T1000 (cell line): ENCODE measurements at regions not wholly inside any gene's neighbourhood (a gene's known extent, or its start where the extent isn't known, plus 50 kb on each side); places are given as distances from the start of the nearest gene placed in this dataset.

ENCODE experiments used
- DNase-seq: peaks from one replicate; lab custom pipeline; 2025; ENCODE audit warnings: mixed read lengths; lab: John Stamatoyannopoulos, UW

DNA sequence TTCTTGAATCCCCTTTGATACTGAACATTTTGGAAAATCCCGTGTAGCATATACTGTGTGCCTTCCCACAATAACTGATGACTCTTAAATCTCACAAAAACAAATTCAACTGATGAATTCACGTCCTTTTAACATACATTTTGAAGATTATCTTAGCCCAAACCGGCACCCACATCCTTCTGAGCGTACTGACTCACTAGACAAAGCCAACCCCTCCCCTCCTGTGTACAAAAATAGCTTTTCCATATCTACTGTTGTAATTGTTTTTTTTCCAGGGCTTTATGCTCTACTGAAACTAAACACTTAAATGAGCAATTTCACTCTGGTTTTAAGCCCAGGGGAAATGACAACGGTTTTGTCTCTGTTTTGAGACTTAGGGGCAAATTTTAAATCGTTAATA lies 109.4 kb upstream of the ATF7IP start:
- DNase-seq = no peak

DNA sequence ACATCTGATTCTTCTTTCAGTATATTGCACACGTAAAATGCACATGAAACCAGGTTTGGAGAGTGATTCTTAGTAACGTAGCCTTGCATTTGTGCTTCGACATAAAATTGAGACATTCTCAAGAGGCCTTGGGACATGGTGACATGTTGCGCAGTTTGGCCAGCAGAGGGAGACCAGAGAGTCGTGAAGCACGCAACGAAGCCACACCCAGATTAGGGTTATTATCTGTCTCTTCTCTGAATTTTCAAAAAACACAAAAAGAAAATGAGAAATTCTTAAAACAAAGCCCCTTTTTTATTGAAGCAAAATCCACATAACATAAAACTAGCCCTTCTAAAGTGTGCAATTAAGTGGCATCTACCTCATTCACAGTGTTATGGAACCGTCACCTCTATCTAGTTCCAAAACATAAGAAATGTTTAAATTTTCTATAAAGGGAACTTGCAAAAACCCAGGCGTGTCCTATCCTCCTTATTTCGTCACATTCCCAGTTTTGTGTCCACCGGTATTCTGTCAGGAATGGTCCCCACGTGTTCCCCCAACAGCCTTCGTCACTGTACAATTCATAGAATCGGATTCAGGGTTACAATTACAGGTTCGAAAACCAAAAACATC lies 108.8 kb upstream of the ATF7IP start:
- peak; percentile 24 for DNase-seq

DNA sequence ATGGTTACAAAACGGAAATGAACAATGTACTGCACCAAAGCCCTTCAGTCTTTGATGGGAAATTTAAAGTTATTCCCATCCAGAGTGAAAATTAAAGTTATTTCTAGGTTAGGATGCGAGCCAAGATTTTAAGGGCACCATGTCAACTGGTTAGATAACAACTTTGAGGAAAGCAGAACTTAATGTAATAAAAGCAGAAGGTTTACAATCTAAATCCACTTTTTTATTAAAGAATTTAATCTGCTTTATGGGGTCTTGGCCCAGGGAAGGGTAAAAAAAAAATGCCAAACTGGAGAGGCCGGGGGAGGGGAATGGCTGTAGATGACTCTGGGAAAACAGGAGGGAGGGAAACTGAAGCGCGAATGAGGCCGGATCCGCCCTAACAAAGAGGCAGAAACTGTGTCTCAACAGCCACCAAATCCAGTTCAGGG lies 108.2 kb upstream of the ATF7IP start:
- no peak for DNase-seq

DNA sequence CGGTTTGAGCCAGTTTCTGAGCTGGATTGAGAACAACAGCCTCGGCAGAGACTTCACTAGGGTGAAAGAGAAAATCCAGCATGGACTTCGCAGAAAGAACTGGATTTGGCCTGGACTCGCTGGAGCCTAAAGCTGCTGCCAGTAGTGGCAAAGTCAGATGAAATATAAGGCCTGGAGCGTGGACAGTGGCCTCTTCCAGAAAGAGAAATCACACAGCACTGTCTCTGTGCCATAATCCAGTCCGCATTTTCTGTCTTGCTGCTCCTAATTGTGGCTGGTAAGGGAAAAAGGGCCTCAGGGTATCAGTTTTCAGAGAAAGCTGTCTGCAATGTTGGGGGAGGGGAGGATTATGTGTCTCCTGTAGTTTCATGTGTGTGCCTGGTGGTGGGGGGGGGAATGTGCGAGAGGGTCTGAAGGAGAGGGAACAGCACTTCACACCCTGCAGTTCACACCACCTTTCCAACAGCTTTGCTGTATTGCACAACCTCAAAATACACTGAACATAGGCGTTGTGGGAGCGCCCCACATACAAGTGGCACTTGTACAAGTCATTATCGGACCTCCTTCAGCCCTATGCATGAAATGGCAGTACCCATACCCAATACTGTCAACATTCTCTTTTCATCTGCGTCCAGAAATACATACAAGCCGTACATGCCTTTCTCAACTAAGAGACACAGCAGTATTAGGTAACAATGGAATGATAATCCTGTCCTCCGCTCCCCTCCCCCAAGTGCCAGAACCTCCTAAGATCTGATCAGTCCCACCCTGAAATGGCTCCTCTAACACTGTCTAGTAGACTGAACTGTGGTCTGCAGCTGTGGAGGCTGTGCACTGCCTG lies 107.5 kb upstream of the ATF7IP start:
- peak; percentile 94 for DNase-seq

DNA sequence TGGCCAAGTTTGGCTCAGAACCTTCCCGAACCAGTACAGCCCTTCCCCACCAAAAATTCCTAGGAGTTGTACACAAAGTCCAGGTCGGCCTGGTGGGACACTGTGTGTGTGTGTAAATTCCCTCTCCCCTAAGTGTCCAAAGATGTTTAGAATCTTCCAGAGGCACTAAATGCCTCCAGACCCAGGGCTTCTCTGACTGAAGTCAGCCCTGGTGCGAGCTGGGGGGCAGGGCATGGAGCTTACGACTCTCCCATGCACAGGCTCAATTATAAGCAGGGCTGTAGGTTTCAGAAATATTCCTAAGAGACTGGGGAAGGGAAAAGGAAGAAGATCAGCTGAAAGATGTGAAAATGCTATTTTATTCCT lies 106.9 kb upstream of the ATF7IP start:
- no peak for DNase-seq

DNA sequence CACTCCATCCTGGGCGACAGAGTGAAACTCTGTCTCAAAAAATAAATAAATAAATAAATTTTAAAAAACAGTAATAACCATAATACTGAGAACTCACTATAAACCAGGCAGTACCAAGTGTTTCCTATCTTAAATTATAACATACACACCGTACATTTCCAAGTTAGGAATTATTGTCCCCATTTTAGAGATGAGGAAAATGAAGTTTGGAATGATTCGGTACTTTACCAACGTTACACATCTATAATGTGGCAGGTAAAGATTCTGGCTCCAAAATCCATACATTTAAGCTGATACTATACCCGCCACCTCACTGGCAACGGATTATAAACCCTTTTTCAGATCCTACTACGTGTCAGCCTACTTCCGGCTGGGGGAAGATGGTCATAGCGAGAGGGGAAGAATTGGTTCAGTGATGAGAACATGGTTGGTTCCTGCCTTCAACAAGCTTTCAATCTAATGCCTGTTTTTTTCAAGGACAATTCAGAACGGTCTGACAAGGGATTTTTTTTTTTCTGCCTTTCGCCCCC lies 105.9 kb upstream of the ATF7IP start:
- no peak for DNase-seq

DNA sequence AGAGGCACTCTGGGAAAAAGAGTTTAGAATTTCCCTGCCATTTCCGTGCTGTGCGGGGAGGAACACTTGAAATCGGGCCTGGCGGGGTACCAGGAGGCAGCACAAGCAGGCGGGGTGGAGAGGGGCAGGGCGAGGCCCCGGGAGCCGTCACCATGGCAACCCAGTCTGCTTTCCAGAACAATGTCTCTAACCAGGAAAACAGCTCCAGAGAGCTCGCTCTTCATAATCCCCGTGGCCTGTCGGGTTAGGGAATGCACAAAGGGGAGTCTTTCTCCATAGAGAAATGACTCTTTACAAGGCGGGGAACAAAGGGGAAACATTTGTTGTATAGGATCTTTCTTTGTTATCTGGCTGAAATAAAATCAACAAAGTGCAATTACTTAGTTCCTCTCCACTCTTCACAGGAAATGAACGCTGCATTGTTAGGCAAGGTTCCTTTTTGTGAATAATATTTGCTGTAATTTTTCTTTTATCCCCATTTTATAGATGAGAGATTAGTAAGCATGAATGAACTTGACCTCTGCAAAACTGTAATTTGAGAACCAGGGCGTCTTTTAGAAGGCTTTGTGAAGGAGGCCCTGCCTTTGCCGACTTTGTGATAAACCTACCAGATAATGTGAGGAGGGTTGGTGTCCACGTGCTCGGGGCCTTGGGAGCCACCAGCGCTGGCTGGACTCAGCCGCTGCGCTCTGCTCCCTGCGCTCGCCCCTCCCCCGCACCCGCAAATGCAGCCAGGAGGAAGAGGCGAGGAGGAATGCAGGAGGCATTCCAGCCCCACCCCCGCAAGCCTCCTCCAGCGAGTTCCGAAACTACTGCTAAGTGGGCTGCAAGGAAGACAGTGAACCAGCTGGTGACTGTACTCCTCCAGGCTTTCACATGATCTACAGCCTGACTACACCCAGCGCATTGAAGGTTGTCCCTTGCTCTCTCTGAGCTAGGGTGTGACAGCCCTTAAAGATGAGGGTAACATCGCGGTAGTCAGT lies 105.2 kb upstream of the ATF7IP start:
- DNase-seq = peak; percentile 81

DNA sequence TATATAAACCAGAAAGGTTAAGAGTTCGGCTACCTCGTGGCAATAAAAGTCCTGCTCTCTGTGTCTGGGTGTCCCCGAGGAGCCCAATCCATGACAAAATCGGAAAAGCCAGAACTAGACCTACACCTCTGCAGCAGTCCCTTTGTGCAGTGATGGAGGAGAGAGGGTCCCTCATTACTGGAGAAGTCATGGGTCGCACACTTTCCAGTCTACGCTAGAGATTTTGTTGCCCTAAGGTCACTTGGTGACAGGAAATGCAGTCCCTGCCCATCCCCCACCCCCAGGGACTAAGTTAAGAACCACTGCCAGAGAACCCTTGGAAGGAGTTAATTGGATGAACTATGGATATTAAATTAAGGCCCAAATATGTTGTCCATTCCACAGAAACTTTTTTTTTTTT lies 104.4 kb upstream of the ATF7IP start:
- DNase-seq = no peak

DNA sequence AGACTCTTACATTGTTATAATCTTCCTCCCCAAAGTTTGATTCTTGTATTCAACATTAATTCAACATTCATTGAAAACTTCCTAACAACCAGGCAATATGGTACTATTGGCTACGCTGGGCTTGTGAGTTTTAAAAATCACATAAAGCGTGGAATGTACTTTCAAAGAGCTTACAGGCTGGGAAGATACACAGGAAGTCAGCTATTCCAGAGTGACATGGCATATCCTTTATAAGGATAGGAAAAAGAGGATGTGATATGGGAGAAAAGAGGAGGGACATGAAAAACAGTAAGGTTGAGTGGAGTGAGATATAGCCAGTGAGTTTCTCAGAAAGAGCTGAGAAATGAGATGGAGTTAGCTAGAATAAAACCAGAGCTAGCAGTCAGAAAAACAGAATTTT lies 103.6 kb upstream of the ATF7IP start:
- DNase-seq = no peak

DNA sequence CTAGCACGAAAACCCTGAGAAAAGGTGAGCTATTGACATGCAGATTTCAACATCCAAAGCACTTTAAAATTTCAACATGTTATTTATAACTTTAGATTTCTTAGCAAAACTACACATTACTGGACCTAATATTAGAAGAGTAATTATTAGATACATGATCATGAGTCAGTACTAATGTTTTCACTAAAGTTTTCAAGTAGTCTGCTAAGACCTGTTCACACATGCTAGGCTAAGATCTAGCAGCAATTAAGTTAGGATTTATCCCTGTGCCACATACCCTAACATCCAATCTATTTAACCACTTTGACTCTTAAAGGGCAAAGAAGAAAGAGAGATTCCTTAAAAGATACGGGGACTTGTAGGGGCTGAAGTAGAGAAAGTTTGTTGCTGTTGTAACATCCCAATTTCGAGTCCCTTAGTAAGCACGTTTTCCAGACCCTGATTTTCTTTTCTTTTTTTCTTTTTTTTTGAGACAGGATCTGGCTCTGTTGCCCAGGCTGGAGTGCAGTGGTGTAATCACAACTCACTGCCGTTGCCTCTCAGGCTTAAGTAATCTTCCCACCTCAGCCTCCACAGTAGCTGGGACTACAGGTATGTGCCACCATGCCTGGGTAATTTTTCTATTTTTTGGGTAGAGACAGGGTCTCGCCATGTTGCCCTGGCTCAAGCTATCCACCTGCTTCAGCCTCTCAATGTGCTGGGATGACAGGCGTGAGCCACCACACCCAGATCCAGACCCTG lies 102.5 kb upstream of the ATF7IP start:
- DNase-seq = no peak

DNA sequence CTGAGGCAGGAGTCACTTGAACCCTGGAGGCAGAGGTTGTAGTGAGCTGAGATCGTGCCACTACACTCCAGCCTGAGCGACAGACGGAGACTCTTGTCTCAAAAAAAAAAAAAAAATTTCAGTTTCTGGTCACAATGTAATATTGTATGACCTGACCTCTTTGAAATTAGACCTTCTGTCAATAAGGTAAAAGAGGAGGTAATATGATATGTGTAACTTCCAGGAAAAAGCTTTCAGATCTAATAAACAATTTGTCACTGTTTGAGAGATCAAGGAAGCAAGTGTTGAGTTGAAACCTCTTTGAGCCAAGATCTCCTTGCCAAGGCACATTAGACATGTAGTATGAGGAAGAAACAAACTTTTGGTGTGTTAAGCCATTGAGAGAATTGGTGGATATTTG lies 101.7 kb upstream of the ATF7IP start:
- no peak for DNase-seq

DNA sequence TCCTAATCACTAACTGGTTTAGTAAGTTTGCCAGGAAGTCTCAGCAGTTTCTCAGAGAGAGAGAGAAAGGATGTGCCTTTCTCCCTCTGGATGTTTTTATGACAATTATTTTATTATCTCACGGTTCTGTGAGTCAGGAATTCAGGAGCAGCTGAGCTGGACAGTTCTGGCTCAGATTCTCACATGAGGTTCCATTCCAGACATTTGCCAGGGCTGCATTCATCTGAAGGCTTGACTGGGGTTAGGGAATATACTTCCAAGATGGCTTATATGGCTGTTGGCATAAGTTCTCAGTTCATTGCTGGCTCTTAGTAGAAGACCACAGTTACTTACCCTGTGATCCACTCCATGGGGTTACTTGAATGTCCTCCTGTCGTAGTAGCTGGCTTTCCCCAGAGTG lies 101.2 kb upstream of the ATF7IP start:
- peak; percentile 2 for DNase-seq

DNA sequence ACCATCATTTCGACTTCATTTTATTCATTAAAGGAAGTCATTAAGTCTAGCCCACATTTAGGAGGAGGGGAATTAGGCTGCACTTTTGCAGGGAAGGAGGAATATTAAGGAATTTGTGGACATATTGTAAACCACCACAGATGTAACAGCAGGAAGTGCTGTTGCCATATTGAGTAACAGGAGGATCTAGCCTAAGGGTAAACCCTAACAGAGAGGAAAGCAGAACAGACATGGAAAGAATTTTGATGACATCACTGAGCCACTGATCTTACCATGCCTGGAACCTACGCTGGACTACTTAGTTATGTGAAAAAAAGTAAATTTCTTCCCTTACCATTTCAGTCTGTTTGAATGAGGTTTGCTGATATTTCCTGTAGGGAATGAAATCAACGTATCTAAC lies 100.7 kb upstream of the ATF7IP start:
- no peak for DNase-seq

DNA sequence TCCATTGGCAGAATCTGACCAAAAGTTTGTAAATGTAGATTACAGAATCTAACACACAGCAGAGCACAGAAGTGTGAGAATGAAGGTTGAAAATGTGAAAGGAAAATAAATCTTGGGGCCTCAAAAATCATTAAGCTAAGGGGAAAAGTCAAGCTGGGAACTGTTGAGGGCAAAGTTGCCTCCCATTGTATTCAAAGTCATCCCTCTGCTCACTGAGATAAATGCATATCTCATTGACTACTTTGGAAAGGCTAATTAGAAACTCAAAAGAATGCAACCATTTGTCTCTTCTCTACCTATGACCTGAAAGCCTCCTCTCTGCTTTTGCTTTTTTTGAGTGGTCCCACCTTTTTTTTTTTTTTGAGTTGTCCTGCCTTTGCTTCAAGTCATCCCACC lies 97.4 kb upstream of the ATF7IP start:
- DNase-seq = no peak

DNA sequence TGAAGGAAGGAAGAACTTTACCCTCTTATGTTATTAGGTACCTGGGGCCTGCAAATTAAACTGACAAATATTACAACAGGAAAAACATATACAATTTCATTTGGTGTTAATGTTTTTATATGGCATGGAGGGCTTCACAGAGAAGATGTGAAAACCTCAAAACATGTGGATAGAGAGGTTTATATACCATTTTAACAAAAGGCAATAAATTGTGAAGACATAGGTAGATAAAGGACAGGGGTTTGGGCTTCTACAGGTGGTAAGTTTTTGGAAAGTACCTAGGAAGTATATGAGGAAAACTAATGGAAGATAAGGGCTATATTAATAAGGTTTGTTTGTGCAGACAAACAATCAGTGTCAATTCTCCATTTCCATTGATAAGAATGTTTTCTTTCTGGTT lies 95.1 kb upstream of the ATF7IP start:
- no peak for DNase-seq

DNA sequence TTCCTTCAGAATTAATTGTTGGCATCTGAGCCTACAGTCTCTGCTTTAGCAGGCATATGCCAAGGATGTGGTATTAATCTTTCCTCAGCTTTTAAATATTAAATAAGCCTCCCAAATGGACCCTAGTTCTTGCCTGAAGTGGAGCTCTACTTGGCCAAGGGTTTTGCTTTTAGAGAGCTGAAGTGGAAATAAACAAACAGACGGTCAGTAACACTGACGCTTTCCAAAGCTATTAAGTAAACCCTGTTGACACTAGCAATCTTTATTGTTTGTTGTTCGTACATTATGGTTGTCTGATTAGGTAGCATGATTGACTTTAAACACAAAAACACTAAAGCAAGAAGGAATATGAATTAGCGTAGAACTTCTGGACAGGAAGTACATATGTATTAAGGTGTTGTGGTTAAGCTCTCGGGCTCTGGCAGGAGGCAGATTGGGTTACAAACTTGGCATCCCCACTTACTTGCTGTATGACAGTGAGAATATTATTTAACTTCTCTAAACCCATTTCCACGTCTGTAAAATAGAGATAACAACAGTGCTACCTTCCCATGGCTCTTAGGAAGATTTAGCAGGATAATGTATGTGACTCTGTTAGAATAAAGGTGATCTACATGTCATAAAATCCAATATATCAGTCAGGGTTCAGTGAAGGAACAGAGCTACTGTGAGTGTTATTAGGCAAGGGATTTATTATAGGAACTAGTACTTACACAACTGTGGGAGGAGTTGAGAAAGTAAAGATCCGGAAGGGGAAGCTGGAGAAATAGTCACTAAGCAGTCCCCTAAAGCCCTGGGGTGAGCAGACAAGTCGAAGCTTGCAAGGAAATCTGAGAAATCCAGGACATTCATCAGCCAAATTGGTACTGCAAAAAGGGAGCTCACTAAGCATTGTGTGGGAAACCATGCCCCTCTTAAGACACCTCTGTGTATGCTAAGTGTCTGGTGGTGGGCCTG lies 92.2 kb upstream of the ATF7IP start:
- no peak for DNase-seq

DNA sequence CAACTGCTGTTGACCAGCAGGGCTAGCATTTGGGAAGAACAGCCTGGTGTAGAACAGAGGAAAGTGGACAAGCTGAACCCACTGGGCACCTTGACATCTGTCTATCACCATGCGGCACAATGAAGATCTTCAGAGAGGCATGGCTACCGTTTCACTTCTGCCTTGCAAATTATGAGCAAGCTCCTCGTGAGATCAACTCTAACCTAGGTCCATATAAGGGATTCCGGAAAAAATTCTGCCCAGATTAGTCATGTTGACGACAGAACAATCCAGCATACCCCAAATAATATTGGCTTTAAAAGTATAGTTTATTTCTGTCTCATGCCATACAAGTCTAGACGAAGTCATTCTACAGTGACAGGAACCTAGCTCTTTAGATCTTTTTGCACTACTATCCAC lies 91.6 kb upstream of the ATF7IP start:
- no peak for DNase-seq

DNA sequence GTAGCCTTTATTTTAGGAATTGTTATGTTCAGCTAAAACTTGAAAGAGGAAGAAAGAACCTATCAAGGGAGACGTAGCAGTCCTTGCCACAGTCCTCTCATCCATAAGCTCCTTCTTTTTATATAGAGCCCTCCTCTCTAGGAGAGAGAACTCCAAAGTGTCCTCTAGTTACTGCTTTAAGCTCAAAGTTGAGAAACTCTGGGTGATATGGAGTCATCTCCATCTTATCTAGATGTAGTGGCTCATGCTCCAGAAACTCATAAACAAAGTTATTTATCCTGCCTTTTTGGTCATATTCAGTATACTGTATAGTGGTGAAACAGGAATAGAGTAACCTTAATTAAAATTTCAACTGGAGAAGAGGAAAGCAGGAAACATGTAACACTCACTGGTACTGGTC lies 90.4 kb upstream of the ATF7IP start:
- DNase-seq = no peak

DNA sequence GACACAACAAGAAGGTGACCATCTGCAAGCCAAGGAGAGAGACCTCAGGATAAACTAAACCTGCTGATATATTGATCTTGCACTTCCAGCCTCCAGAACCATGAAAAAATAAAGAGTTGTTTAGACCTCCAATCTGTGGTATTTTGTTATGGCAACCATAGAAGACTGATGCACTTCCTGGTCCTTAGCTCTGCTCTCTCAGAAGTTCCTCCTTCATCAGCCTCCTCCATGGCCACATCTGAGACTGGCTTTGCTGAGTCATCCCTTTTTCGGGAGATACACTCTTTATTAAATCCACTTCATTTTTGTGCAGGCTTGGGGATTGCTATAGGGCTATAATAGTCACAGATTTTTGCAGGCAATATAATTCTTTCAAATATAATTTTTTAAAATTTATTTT lies 89.6 kb upstream of the ATF7IP start:
- DNase-seq = no peak

DNA sequence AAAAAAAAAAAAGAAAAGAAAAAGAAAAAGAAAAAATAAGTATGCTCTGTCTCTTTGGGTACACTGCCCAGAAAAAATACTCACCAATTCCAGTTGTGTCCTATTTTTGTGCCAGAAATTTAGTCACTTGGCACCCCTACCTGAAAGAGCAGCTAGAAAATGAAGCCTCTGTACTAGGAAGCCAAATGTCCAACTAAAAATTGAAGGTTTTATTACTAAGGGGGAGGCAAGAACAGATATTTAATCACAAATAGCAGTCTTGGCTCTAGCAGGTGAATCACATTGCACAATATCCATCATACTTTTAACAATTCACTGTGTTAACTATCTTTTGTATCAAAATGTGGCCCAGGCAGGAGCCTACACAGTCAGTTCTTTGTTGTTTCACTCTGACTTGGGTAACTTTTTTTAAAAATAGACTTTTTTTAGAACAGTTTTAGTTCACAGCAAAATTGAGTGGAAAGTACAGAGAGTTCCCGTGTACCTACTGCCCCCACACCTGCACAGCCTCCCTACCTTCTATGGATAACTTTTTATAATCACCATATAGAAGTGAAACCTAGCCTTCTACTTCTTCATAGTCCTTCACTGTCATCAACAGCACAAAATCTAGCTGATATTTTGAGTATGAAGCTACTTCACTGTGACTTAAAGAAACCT lies 87.1 kb upstream of the ATF7IP start:
- DNase-seq = no peak
